GM19467 (cell line): ENCODE measurements at regions not wholly inside any gene's neighbourhood (a gene's known extent, or its start where the extent isn't known, plus 50 kb on each side); places are given as distances from the start of the nearest gene placed in this dataset.
"Not testable (repeated sequence)": the region's sequence is repeated elsewhere in the genome, so short reads cannot be mapped to it uniquely, and the experiment has no call there.

Experiments used
- ATAC-seq: cut with Tn5 transposase; IDR thresholded peaks from one replicate; pipeline ENCODE4 v1.9.1; 2021; ENCODE audit warnings: mild to moderate bottlenecking, moderate library complexity; ENCODE audit not compliant: unreplicated experiment

DNA sequence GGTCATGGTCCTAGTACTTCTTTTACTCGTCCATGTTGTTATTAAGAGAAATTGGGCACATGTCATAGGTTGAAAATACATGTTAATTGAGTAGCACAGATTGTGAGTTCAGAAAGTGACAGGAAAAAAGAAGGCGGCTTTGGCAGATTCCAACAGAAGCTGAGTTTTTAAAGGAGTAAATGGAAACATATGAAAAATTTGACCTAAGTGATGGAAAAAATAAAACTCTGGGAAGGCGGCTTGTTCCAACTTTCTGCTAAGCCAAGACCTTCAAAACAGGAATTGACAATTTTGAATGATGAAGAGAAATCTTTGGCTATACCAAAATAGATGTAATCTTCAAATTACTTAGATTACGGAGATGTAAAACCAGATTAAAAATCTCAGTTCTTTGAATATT, 868.0 kb downstream of the EPHA4 start:
- no peak for ATAC-seq

DNA sequence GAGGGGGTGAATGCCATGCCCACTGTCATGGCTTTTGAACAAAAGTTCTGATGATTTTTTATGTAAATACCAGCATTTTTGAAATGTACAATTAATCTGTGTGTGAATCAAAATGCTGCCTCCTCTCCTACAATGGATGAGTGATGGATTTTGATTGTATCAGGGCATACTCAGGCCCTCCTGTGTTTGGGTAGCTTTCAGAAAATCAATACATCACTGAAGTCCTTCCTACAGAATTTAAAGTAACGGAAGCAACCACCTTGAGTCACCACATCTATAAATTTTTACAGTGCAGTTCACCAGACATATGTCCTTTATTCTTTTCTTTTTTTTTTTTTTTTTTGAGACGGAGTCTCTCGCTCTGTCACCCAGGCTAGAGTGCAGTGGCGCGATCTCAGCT, 867.3 kb downstream of the EPHA4 start:
- ATAC-seq: no peak

DNA sequence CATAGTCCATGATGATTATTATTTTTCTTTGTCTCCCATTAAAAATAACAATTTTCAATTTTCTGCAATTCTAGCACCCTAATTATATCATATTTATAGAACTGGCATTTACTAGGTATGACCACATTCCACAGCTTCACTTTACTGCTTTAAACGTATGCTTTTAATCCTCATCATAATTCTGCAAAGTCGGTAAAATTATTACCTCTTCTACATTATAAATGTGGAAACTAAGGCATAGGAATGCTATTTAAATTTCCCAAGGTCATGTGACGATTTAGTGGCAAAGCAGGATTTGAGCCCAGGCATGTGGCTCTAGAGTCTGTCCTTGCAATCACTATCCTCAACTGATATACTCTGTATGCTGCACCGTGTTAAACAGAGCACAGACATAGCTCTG, 866.4 kb downstream of the EPHA4 start:
- ATAC-seq: no peak

DNA sequence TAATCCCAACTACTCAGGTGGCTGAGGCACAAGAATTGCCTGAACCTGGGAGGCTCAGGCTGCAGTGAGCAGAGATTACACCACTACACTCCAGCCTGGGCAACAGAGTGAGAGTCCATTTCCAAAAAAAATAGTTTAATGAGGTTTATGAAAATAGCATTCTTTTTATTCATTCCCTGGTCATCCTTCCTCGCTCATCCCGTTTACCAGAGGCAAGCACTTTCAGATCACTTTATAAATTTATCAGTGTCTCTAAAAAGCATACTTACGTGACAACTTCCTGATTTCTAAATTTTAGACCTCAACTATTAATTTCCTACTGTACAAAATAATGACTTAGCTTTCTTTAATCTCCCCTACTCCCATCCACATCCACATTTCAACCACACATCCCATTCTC, 864.8 kb downstream of the EPHA4 start:
- no peak for ATAC-seq

DNA sequence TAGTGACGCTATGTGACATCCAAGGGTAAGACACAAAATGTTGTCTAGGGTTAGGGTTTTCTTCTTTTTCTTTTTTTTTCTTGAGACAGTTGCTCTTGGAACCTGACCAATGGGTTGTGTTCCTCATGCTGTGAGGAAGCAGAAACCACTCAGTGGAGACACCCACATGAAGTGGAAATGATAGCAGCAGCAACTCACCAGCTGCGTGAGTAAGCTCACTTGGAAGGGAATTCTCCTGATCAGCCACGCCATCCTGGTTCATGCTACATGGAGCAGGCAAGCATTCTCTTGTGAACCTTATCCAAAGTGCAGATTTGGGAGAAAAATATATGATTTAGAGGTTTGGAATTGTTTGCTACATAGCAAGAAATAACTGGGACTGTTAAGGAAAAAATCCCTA, 863.7 kb downstream of the EPHA4 start:
- ATAC-seq: no peak

DNA sequence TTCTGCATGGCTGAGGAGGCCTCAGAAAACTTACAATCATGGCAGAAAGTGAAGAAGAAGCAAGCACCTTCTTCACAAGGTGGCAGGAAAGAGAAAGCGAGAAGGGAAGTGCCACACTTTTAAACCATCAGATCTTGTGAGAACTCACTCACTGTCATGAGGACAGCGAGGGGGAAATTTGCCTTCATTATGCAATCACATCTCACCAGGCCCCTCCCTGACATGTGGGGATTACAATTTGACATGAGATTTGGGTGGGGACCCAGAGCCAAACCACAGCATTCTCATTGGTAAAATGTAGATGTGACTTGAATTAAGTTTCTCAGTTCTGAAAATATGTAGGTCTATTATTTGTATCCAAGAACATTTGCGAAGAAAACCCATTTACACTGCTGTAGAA, 854.8 kb downstream of the EPHA4 start:
- no peak for ATAC-seq

DNA sequence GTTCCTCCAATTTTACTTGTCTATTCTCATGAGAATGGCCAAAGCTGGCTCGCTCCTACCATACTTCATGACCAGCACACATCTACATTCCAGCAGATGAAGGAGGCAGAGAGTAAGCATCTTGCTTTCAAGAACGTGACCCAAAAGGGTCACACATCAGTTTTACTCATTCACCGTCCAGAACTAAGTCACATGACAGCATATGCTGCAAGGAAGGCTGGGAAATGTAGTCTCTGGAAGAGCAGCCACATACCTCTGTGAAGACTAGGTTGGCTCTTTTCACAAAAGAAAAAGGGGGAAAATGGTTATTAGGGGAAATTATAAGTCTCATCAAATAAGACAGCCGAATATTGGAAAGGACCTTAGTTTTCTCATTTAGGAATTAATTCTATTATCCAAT, 835.3 kb downstream of the EPHA4 start:
- ATAC-seq: no peak

DNA sequence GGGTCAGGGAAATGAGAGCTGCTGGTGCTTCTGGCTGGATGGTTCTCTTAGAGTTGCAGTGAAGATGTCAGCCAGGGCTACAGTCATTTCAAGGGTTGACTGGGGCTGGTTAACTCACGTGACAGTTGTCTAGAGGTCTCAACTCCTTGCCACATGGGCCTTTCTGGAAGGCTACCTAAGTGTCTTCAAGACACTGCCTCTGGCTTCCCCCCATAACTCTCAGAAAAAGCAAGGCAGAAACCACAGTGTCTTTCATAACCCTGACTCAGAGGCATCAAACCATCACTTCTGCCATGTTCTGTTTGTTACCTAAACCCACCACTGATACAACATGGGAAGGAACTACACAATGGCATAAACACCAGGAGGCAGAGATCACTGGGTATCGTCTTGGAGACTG, 828.9 kb downstream of the EPHA4 start:
- ATAC-seq: no peak

DNA sequence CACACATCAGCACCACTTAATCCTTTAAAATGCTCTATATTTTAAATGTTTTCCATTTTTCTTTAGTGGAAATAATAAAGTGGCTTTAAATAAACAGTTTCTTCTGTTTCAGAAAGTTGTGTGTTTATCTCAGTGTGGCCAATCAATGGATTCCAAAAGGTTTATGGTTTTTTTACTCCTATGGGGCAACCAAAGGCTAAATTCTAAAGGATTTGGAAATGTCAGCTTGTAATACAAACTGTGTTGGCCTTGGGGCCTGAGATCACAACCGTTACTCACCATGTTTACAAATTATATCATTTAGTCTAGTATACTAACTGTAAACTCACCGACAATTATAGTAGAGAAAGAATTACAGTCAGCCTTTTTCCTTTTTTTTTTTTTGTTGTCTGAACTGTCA, 827.2 kb downstream of the EPHA4 start:
- no peak for ATAC-seq

DNA sequence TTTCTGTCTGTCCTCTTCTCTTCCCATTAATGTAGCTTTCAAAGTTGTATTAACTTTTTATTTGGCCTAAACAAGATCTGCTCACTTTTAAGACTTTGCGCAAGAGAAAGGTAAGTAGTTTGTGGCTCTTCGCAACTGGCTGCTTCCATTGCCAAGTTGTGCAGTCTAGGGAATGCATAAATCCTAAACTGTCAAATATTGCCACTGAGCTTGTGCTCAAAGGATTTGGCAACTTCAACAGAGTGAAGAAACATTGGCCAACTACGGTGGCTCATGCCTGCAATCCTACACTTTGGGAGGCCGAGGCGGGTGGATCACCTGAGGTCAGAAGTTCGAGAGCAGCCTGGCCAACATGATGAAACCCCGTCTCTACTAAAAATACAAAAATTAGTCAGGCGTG, 826.4 kb downstream of the EPHA4 start:
- ATAC-seq: no peak

DNA sequence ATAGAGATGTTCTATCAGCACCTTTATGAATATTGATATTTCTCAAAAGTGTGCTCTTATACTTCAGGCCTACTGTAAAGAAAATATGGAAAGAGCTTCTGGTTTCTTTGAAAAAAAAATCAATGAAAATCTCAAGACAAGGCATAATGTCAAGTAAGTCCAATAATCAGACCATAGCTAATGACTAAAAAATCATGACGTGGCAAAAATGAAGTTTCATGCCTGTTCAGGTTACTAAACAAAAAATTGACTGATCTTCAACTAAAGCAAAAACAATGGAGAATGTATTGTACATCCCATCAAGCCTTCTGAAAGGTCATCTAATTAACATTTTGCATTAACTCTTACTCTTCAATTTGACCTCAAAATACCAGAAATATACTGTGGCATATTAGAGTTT, 824.4 kb downstream of the EPHA4 start:
- ATAC-seq: no peak

DNA sequence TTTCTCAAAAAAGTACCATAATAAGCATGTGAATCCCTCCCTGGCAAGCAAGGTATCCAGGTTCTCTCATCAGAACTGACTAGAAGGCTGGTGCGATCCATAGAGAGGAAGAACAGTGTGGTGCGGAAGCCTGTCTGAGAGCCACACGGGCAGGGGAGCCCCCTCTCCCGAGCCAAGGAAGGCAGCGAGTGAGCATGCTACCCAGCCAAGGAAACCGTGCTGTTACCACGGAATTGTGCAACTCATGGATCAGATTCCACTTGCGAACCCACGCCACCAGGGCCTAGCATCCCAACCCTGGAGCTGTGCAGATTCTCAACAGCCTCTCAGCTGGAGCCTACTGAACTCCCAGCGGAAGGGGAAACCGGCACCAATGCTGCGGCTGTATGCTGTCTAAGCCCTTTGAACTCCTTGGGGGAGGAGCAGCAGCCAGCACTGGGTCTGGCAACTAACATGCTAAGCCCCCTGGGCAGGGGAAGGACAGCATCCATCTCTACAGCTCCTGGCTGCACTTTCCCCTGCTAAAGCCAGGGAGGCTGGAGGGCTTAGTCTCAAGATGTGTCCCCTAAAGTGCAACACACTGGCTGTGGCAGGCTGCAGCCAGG, 823.1 kb downstream of the EPHA4 start:
- no peak for ATAC-seq

DNA sequence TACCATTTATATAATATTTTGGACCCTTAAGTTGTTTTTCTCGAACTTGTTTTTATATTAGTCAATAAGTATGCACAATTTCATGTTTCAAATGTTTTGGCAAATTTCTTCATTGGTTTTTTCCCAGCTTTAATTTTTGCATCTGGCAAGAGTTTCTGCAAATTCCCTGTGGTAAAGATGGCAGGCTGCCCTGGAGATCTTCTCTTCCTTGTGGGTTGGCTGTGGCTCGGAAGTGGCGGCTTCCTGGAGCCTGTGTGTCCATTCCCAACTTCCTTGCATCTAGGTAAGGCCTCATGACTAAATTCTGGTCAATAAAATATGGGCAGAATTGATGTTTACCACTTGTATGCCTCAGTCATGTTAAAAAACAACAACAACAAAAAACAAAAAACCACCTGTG, 818.6 kb downstream of the EPHA4 start:
- ATAC-seq: no peak

DNA sequence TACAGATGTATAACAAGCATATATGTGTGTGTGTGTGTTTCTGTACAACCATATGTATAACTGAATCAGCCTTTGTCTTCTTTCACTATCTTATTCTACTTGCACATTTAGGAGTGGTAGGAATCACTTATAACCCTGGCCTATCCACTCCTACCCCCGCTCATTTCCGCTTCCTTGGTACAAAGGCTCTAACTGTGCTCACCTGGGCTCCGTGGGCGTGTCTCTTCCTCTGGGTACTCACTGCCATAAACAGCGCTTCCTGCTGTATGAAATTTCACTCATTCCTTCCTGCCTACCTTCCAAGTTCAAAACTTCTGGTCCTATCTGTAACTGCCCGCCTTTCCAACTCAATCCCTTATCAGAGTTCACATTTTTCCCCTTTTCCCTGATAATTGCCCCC, 815.5 kb downstream of the EPHA4 start:
- ATAC-seq: no peak

DNA sequence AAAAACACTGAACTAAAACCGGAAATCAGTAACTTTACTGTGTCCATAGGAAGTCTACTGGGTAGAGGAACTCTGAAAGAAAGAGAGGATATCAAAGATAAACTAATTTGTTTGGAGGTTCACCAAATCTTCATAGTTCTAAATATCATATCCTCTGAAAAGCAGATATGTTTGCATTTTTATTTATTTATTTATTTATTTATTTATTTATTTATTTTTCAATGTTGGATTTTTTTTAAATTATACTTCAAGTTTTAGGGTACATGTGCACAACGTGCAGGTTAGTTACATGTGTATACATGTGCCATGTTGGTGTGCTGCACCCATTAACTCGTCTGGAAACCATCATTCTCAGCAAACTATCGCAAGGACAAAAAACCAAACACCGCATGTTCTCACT, 813.7 kb downstream of the EPHA4 start:
- ATAC-seq: not testable (repeated sequence)

DNA sequence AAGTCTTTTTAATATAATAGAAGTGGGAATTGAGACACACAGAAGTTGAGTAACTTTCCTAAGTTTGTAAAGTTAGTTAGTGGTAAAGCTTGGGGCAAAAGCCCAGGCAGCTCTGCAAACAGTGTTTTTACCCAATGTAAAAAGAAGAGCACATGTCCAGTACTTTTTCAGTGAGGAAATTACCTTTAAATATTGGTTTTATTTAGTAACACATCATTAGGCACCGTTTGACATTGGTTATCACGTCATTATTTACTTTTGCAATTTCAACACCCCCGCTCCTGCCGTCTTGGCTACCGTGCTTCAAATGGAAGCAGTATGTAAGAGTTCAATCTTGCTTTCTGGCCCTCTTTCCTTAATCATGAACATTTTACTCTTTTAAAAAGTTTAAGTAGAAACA, 807.9 kb downstream of the EPHA4 start:
- ATAC-seq: no peak

DNA sequence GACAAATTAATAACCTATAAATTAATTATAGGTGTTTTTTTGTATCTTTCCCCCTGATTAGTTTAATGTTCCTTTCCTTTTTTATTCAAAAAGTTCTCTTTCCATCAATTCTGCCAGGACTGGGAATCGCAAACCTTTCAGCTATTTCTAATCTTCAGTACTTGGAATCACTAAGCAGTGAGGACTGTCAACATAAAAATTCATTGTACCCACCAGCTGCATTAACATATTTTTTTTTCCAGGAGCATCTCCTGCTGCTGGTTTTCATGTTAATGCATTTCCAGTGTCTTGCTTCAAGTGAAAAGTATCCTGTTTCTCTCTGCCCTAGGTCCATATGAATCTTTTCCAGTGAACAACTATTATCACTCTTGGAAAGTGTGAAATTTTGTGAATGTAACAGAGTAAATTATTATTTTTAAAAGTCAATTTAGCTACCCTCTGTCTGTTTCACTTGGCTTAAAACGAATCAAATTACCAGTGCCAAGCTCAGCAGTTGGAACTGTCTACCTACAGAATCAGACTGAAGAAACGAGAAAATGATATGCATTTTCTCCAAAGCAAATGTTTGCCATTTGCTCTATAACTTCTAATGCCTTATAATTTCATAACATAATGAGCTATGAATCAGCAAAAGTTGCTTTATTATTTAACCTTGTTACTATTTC, 804.4 kb downstream of the EPHA4 start:
- ATAC-seq: no peak

DNA sequence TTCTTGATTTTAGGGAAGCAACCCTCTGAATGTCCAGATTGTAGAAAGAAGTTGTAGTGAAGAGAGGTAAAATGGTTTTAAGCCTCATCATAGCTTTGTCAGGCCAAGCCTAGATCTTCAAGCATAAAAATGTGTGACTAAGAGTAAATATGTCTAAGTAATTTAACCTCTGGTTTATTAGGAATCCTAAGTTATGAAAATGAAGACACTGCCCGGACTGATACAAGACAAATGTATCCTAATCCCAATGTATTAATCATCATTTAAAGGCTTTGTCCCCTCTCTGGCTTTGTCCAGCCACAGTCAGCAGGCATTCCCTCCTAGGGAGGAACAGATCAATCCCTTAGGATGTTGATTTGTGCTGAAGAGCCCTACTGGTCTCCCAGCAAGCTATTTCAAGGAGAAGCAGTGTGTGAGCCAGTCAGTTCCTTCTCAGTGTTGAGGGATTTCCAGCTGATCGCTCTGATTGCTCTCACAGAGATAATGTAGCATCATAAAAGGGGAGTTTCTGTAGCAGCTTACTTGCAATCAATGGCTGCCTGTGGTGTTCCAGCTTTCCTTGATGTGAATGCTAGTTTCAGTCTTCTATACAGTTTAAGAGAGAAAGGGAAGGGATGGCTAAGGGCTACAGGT, 796.1 kb downstream of the EPHA4 start:
- no peak for ATAC-seq

DNA sequence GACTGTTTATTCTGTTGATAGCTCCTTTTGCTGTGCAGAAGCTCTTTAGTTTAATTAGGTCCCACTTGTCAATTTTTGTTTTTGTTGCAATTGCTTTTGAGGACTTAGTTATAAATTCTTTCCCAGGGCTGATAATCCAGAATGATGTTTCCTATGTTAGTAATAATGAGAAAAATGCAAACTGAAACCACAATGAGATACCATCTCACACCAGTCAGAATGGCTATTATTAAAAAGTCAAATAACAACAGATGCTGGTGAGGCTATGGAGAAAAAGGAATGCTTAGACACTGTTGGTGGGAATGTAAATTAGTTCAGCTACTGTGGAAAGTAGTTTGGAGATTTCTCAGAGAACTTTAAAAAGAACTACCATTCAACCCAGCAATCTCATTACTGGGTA, 793.0 kb downstream of the EPHA4 start:
- not testable (repeated sequence) for ATAC-seq

DNA sequence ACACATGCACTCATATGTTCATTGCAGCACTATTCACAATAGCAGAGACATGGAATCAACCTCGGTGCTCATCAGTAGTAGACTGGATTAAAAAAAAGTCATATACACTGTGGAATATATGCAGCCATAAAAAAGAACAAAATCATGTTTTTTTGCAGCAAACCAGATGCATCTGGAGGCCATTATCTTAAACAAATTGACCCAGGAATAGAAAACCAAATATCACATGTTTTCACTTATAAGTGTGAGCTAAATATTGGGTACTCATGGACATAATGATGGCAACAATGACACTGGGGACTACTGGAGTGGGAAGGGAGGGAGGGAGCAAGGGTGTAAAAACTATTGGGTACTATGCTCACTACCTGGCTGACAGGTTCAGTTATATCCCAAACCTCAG, 792.6 kb downstream of the EPHA4 start:
- no peak for ATAC-seq

DNA sequence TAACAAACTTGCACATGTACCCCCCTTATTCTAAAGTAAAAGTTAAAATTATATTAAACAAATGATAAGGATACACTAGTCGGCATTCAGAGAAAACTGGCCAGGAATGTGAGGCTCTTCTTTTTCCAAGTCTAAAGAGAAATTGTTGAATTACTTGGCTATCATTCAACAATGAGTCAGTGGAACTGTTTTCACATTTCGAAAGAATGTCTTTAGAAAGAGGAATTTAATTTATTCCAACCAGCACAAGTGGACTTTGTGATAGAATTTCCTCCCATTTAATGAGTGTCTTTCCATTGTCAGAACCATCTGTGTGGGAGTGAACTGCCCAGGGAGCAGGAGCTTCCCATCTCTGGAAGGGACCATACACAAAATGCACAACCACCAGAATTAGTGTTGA, 792.2 kb downstream of the EPHA4 start:
- ATAC-seq: no peak

DNA sequence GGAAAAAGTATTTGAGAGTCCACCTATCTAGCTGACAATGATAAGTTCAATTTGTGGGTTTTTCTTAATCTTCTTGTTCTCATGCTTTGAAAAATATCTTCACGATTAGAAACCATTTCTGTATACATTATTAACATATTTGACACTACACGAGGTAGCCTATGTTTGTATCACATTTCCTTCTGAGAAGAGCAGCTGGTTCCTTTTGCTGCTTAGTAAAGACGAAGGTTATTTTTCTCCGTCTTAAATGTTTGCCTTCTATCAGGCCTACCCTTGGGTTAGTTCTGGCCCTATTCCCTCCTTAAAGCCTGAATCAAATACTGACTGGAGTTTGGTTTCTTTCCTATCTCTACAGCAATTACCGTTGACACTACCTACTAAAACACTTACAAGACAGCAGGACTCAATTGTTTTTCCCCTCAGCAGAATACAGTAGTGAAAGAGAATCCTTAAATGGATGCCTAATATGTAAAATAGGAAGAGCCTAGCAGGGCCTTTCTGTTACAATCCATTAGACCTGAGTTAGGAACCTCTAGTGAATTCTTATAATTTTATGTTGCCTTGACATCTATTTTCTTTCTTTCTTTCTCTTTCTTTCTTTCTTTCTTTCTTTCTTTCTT, 790.4 kb downstream of the EPHA4 start:
- no peak for ATAC-seq
